ENCODE measurements at regions not wholly inside any gene's neighbourhood (a gene's known extent, or its start where the extent isn't known, plus 50 kb on each side); places are given as distances from the start of the nearest gene placed in this dataset.

DNA sequence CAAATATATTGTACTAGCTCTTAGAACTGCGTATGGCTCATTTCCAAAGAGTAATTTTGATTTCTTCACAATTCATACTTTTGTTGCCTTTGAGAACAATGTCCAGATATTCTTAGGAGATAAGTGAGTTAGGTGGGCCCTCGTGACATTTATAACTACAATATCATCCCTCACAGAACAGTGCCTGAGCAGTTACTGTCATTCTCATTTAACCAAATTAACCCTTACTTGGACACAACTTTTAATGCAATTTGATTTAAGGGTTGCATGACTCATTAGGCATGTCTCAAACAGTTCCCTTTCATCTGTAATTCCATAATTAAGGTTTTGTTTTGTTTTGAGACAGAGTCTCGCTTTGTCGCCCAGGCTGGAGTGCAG is 68.1 kb upstream of the DNAH14 start:
- TF ChIP-seq, protein P1, sequence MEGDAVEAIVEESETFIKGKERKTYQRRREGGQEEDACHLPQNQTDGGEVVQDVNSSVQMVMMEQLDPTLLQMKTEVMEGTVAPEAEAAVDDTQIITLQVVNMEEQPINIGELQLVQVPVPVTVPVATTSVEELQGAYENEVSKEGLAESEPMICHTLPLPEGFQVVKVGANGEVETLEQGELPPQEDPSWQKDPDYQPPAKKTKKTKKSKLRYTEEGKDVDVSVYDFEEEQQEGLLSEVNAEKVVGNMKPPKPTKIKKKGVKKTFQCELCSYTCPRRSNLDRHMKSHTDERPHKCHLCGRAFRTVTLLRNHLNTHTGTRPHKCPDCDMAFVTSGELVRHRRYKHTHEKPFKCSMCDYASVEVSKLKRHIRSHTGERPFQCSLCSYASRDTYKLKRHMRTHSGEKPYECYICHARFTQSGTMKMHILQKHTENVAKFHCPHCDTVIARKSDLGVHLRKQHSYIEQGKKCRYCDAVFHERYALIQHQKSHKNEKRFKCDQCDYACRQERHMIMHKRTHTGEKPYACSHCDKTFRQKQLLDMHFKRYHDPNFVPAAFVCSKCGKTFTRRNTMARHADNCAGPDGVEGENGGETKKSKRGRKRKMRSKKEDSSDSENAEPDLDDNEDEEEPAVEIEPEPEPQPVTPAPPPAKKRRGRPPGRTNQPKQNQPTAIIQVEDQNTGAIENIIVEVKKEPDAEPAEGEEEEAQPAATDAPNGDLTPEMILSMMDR (conservative IDR thresholded peaks at IDR 0.05 in 1 of 2, IDR thresholded peaks at IDR 0.05 in 1 of 2; ENCODE audit: extremely low read depth in 1 of 2, insufficient read depth in 1 of 2, low read depth in 1 of 2, low read length in 2 of 2) = no peak
- TF ChIP-seq EZH2 (IDR thresholded peaks at IDR 0.05; ENCODE audit: borderline replicate concordance, low read length) = no peak

All from mammary epithelial cell (primary cell).